B cell (primary cell): ENCODE measurements at regions not wholly inside any gene's neighbourhood (a gene's known extent, or its start where the extent isn't known, plus 50 kb on each side); places are given as distances from the start of the nearest gene placed in this dataset.

Source experiments
- ATAC-seq: fragments of 200-7000 bp; cut with Tn5 transposase; one replicate; pipeline ENCODE4 v1.10.0; 2021; ENCODE audit warnings: low read depth, mild to moderate bottlenecking, moderate number of reproducible peaks, moderate library complexity
- CTCF ChIA-PET: fragments of 350-600 bp; sonication (Branson Sonifier 250); formaldehyde crosslinking; loops from one replicate; lab custom pipeline; 2021; ENCODE audit warnings: antibody characterized with exemption, inconsistent platforms; lab: Charles Lee
- POLR2A ChIA-PET: fragments of 350-600 bp; sonication (Branson Sonifier 250); formaldehyde crosslinking; loops from one replicate; lab custom pipeline; 2021; ENCODE audit warnings: antibody characterized with exemption; lab: Charles Lee
- DNase-seq: peaks from one replicate; pipeline ENCODE4 v3.0.0; 2013
- H2AFZ ChIP-seq: 2 replicates; pipeline ENCODE4 v1.6.1; 2012; ENCODE audit warnings: mild to moderate bottlenecking, low read depth, low read length; ENCODE audit not compliant: insufficient read depth, poor library complexity, severe bottlenecking
- H3K27ac ChIP-seq, 2 donors: 1 replicate in 1 of 2; 2 replicates in 1 of 2; pipeline ENCODE4 v1.5.1; 2012 to 2013; ENCODE audit warnings: low read length in 2 of 2, mild to moderate bottlenecking in 2 of 2, moderate library complexity in 1 of 2
- H3K27me3 ChIP-seq, 4 experiments: fragments of 200-600 bp in 1 of 4; sonication (generic) in 1 of 4; replicated peaks in 1 of 4; 1 replicate in 2 of 4; 2 replicates in 2 of 4; pipeline versions ENCODE4 v1.6.1 to v1.7.0; 2013 to 2016; ENCODE audit warnings: low read length in 3 of 4, mild to moderate bottlenecking in 2 of 4, mixed read lengths in 1 of 4, moderate library complexity in 1 of 4; ENCODE audit not compliant: insufficient read depth in 4 of 4, control insufficient read depth in 3 of 4; ENCODE audit errors: control extremely low read depth in 1 of 4
- H3K36me3 ChIP-seq, 2 experiments: replicated peaks in 1 of 2; 1 replicate in 1 of 2; 2 replicates in 1 of 2; pipeline versions ENCODE4 v1.6.1 to v1.7.1; 2013; ENCODE audit warnings: low read length in 1 of 2; ENCODE audit not compliant: insufficient read depth in 2 of 2, control insufficient read depth in 1 of 2; ENCODE audit errors: control extremely low read depth in 1 of 2, extremely low read depth in 1 of 2
- H3K4me1 ChIP-seq, 2 donors: fragments of 200-600 bp in 1 of 2; sonication (generic) in 1 of 2; 1 replicate in 1 of 2; 2 replicates in 1 of 2; pipeline versions ENCODE4 v1.5.1 to v1.6.1; 2013 to 2017; ENCODE audit warnings: low read length in 2 of 2; ENCODE audit not compliant: control insufficient read depth in 2 of 2, insufficient read depth in 2 of 2
- H3K4me2 ChIP-seq: replicated peaks from 2 replicates; pipeline ENCODE3; 2012; ENCODE audit warnings: mild to moderate bottlenecking, low read depth, low read length; ENCODE audit not compliant: poor library complexity, severe bottlenecking
- H3K4me3 ChIP-seq, 5 experiments: fragments of 200-600 bp in 1 of 5; sonication (generic) in 1 of 5; 1 replicate in 3 of 5; 2 replicates in 2 of 5; pipeline versions ENCODE4 v1.5.1 to v1.7.0; 2011 to 2016; ENCODE audit warnings: low read length in 4 of 5, mild to moderate bottlenecking in 4 of 5, low read depth in 2 of 5, control low read depth in 1 of 5, moderate library complexity in 1 of 5; ENCODE audit not compliant: insufficient read depth in 1 of 5; ENCODE audit errors: control extremely low read depth in 1 of 5, extremely low read depth in 1 of 5
- H3K79me2 ChIP-seq: fragments of 200-600 bp; sonication (generic); one replicate; pipeline ENCODE4 v1.6.0; 2016; ENCODE audit warnings: low read length; ENCODE audit not compliant: control insufficient read depth, insufficient read depth
- H3K9ac ChIP-seq: fragments of 200-600 bp; sonication (generic); 2 replicates; pipeline ENCODE4 v1.6.1; 2017; ENCODE audit warnings: mild to moderate bottlenecking, low read length, moderate library complexity
- H3K9me3 ChIP-seq, 3 donors: one replicate each; pipeline versions ENCODE4 v1.6.1 to v1.7.1; 2013; ENCODE audit warnings: low read length in 2 of 3; ENCODE audit not compliant: control insufficient read depth in 2 of 3, insufficient read depth in 1 of 3; ENCODE audit errors: control extremely low read depth in 1 of 3
- H4K20me1 ChIP-seq: 2 replicates; pipeline ENCODE4 v1.6.0; 2012; ENCODE audit warnings: mild to moderate bottlenecking, low read length; ENCODE audit not compliant: insufficient read depth, control insufficient read depth, poor library complexity, severe bottlenecking
- H3K27ac Mint-ChIP-seq: one replicate; pipeline ENCODE4 v1.8.0; 2021; ENCODE audit warnings: mixed read lengths
- H3K27me3 Mint-ChIP-seq: one replicate; pipeline ENCODE4 v1.8.0; 2021; ENCODE audit warnings: mixed read lengths
- H3K4me1 Mint-ChIP-seq: one replicate; pipeline ENCODE4 v1.8.0; 2021; ENCODE audit warnings: mixed read lengths
- H3K4me3 Mint-ChIP-seq: one replicate; pipeline ENCODE4 v1.8.0; 2021; ENCODE audit warnings: mixed read lengths
- H3K9me3 Mint-ChIP-seq: one replicate; pipeline ENCODE4 v1.8.0; 2022; ENCODE audit warnings: mixed read lengths; ENCODE audit not compliant: insufficient read depth
- CTCF ChIP-seq: fragments of 200-600 bp; IDR thresholded peaks from one replicate; pipeline ENCODE4 v1.8.0; 2022; ENCODE audit warnings: antibody characterized with exemption, mild to moderate bottlenecking
- EZH2 ChIP-seq: IDR thresholded peaks from 2 replicates; pipeline ENCODE4 v1.6.1; 2012; ENCODE audit warnings: borderline replicate concordance, low read depth, mild to moderate bottlenecking, moderate library complexity, low read length; ENCODE audit not compliant: insufficient read depth, poor library complexity, severe bottlenecking
- WGBS: methylation state at CpG from one replicate; pipeline ENCODE4 v1.1.5; 2013; ENCODE audit warnings: missing lambda C conversion rate; ENCODE audit not compliant: insufficient coverage; 5-methylcytosine and 5-hydroxymethylcytosine counted together
- intact Hi-C: fragments of 100-400 bp; cut with micrococcal nuclease; formaldehyde crosslinking; loops from one replicate; pipeline ENCODE4 v1.10.0; 2022

- H4K20me1 ChIP-seq = no peaks in the 10 kb centered on the region
- H3K27me3 ChIP-seq = no peaks in the 10 kb centered on the region
- no peak overlapping the region for H3K27ac ChIP-seq
- H3K4me3 Mint-ChIP-seq = no peak overlapping the region
- H3K79me2 ChIP-seq = no peaks in the 10 kb centered on the region
- no peak overlapping the region for H3K27ac Mint-ChIP-seq
- H3K36me3 ChIP-seq = no peaks in the 10 kb centered on the region
- H3K4me1 Mint-ChIP-seq = no peaks in the 10 kb centered on the region
- ATAC-seq = no peak
- no peaks in the 10 kb centered on the region for H3K9me3 Mint-ChIP-seq
- H3K27me3 Mint-ChIP-seq = no peaks in the 10 kb centered on the region
- H3K4me3 ChIP-seq = no peak overlapping the region
- no peaks in the 10 kb centered on the region for H3K4me1 ChIP-seq
- H3K4me2 ChIP-seq = no peak overlapping the region
- TF ChIP-seq CTCF (no peak), EZH2 (no peak)
- no peak overlapping the region for H3K9ac ChIP-seq
- POLR2A ChIA-PET = no interaction called here
- intact Hi-C loops = no loop called here
- CTCF ChIA-PET = no interaction called here
- H3K9me3 ChIP-seq = no peaks in the 10 kb centered on the region
- DNase-seq = no peak
- no peak overlapping the region for H2AFZ ChIP-seq
These were observed 812.4 kb upstream of the DPPA4 start for GRCh38 chr3:110149763-110150162.

GRCh38 chr3:110157221-110157620 lies 819.9 kb upstream of the DPPA4 start:
- Histone ChIP-seq H2AFZ (no peak overlapping the region), H3K4me3 (no peak overlapping the region), H3K27me3 (no peaks in the 10 kb centered on the region), H4K20me1 (no peaks in the 10 kb centered on the region), H3K9ac (no peak overlapping the region), H3K36me3 (no peaks in the 10 kb centered on the region), H3K9me3 (peaks cover 0 to 2% (median 0%) of the 10 kb centered on the region in 3 donors), H3K4me1 (no peaks in the 10 kb centered on the region), H3K27ac (no peak overlapping the region), H3K4me2 (no peak overlapping the region), H3K79me2 (no peaks in the 10 kb centered on the region)
- Mint-ChIP-seq H3K4me3 (no peak overlapping the region), H3K4me1 (no peaks in the 10 kb centered on the region), H3K27ac (no peak overlapping the region), H3K27me3 (no peaks in the 10 kb centered on the region), H3K9me3 (no peaks in the 10 kb centered on the region)
- ATAC-seq (no peak), DNase-seq (no peak)
- TF ChIP-seq EZH2 = no peak
- no peak for TF ChIP-seq CTCF
- POLR2A ChIA-PET = no interaction called here
- intact Hi-C loops = no loop called here
- CTCF ChIA-PET = no interaction called here
- WGBS = 80% methylated on average over 2 of the region's 4 CpGs
